Duodenal mucosa (tissue), 2 donors: ENCODE measurements at regions not wholly inside any gene's neighbourhood (a gene's known extent, or its start where the extent isn't known, plus 50 kb on each side); places are given as distances from the start of the nearest gene placed in this dataset.

Experiments
- H3K27ac ChIP-seq: one replicate; pipeline ENCODE4 v1.7.0; 2013; ENCODE audit warnings: low read depth, low read length
- H3K27me3 ChIP-seq, 2 donors: one replicate each; pipeline ENCODE4 v1.7.0; 2013; ENCODE audit warnings: low read length in 2 of 2, control low read depth in 1 of 2; ENCODE audit not compliant: insufficient read depth in 2 of 2, control insufficient read depth in 1 of 2
- H3K36me3 ChIP-seq, 2 donors: one replicate each; pipeline ENCODE4 v1.7.0; 2013; ENCODE audit warnings: low read length in 2 of 2, control low read depth in 1 of 2; ENCODE audit not compliant: insufficient read depth in 2 of 2, control insufficient read depth in 1 of 2
- H3K4me1 ChIP-seq, 2 donors: one replicate each; pipeline ENCODE4 v1.7.0; 2013; ENCODE audit warnings: low read length in 2 of 2, control low read depth in 1 of 2; ENCODE audit not compliant: insufficient read depth in 2 of 2, control insufficient read depth in 1 of 2
- H3K4me3 ChIP-seq, 2 donors: one replicate each; pipeline ENCODE4 v1.7.0; 2013; ENCODE audit warnings: low read length in 2 of 2, low read depth in 1 of 2
- H3K9ac ChIP-seq, 2 donors: one replicate each; pipeline ENCODE4 v1.7.0; 2013; ENCODE audit warnings: low read length in 2 of 2, low read depth in 1 of 2
- H3K9me3 ChIP-seq, 2 donors: one replicate each; pipeline ENCODE4 v1.7.0; 2013; ENCODE audit warnings: low read length in 2 of 2, control low read depth in 1 of 2; ENCODE audit not compliant: control insufficient read depth in 1 of 2

- H3K9me3 ChIP-seq, result no peaks in the 10 kb centered on the region
- H3K27ac ChIP-seq, result no peak overlapping the region
- H3K4me1 ChIP-seq, result no peaks in the 10 kb centered on the region
- no peak overlapping the region for H3K9ac ChIP-seq
- no peaks in the 10 kb centered on the region for H3K27me3 ChIP-seq
- H3K4me3 ChIP-seq, result no peak overlapping the region
- no peaks in the 10 kb centered on the region for H3K36me3 ChIP-seq
Observed at GRCh38 chr2:228545748-228546145, 364.3 kb upstream of the SPHKAP start.

GRCh38 chr2:228545041-228545747 lies 363.7 kb upstream of the SPHKAP start:
- Histone ChIP-seq H3K4me3 (no peak overlapping the region), H3K36me3 (no peaks in the 10 kb centered on the region), H3K9me3 (no peaks in the 10 kb centered on the region), H3K27ac (no peak overlapping the region), H3K4me1 (no peaks in the 10 kb centered on the region), H3K27me3 (no peaks in the 10 kb centered on the region), H3K9ac (no peak overlapping the region)

GRCh38 chr2:228543117-228543516 lies 361.6 kb upstream of the SPHKAP start:
- H3K4me1 ChIP-seq, result no peaks in the 10 kb centered on the region
- no peak overlapping the region for H3K27ac ChIP-seq
- H3K9me3 ChIP-seq, result no peaks in the 10 kb centered on the region
- H3K4me3 ChIP-seq, result no peak overlapping the region
- no peak overlapping the region for H3K9ac ChIP-seq
- H3K27me3 ChIP-seq, result no peaks in the 10 kb centered on the region
- H3K36me3 ChIP-seq, result no peaks in the 10 kb centered on the region

GRCh38 chr2:228542277-228542676 lies 360.8 kb upstream of the SPHKAP start:
- Histone ChIP-seq H3K9ac (no peak overlapping the region), H3K4me3 (no peak overlapping the region), H3K9me3 (no peaks in the 10 kb centered on the region), H3K36me3 (no peaks in the 10 kb centered on the region), H3K27me3 (no peaks in the 10 kb centered on the region), H3K27ac (no peak overlapping the region), H3K4me1 (no peaks in the 10 kb centered on the region)

GRCh38 chr2:228541789-228542188 lies 360.3 kb upstream of the SPHKAP start:
- Histone ChIP-seq H3K9me3 (peaks cover 0 to 2% of the 10 kb centered on the region in 2 donors), H3K36me3 (no peaks in the 10 kb centered on the region), H3K4me1 (no peaks in the 10 kb centered on the region), H3K4me3 (no peak overlapping the region), H3K27ac (no peak overlapping the region), H3K27me3 (no peaks in the 10 kb centered on the region), H3K9ac (no peak overlapping the region)

GRCh38 chr2:228540976-228541375 lies 359.5 kb upstream of the SPHKAP start:
- H3K4me1 ChIP-seq, result no peaks in the 10 kb centered on the region
- H3K36me3 ChIP-seq, result no peaks in the 10 kb centered on the region
- no peak overlapping the region for H3K4me3 ChIP-seq
- no peaks in the 10 kb centered on the region for H3K27me3 ChIP-seq
- H3K27ac ChIP-seq, result no peak overlapping the region
- peaks cover 0 to 2% of the 10 kb centered on the region in 2 donors for H3K9me3 ChIP-seq
- H3K9ac ChIP-seq, result no peak overlapping the region

GRCh38 chr2:228535396-228535795 lies 353.9 kb upstream of the SPHKAP start:
- Histone ChIP-seq H3K4me1 (no peaks in the 10 kb centered on the region), H3K9ac (no peak overlapping the region), H3K27ac (no peak overlapping the region), H3K36me3 (no peaks in the 10 kb centered on the region), H3K27me3 (no peaks in the 10 kb centered on the region), H3K9me3 (peaks cover 2 to 6% of the 10 kb centered on the region in 2 donors), H3K4me3 (no peak overlapping the region)

GRCh38 chr2:228533156-228533555 lies 351.7 kb upstream of the SPHKAP start:
- no peaks in the 10 kb centered on the region for H3K27me3 ChIP-seq
- no peaks in the 10 kb centered on the region for H3K36me3 ChIP-seq
- no peaks in the 10 kb centered on the region for H3K4me1 ChIP-seq
- no peak overlapping the region for H3K4me3 ChIP-seq
- H3K9me3 ChIP-seq, result peaks cover 2 to 6% of the 10 kb centered on the region in 2 donors
- H3K27ac ChIP-seq, result no peak overlapping the region
- H3K9ac ChIP-seq, result no peak overlapping the region

GRCh38 chr2:228532233-228532632 lies 350.7 kb upstream of the SPHKAP start:
- no peak overlapping the region for H3K27ac ChIP-seq
- H3K9me3 ChIP-seq, result peaks cover 2 to 6% of the 10 kb centered on the region in 2 donors
- H3K4me3 ChIP-seq, result no peak overlapping the region
- H3K4me1 ChIP-seq, result no peaks in the 10 kb centered on the region
- no peaks in the 10 kb centered on the region for H3K36me3 ChIP-seq
- H3K27me3 ChIP-seq, result no peaks in the 10 kb centered on the region
- no peak overlapping the region for H3K9ac ChIP-seq

- Histone ChIP-seq H3K4me1 (no peaks in the 10 kb centered on the region), H3K4me3 (no peak overlapping the region), H3K9me3 (no peaks in the 10 kb centered on the region), H3K27me3 (no peaks in the 10 kb centered on the region), H3K36me3 (no peaks in the 10 kb centered on the region), H3K9ac (no peak overlapping the region), H3K27ac (no peak overlapping the region)
Observed at GRCh38 chr2:228527197-228527881, 345.9 kb upstream of the SPHKAP start.
